NCI-H226 (cell line): ENCODE measurements at regions not wholly inside any gene's neighbourhood (a gene's known extent, or its start where the extent isn't known, plus 50 kb on each side); places are given as distances from the start of the nearest gene placed in this dataset.
"Not testable (repeated sequence)": the region's sequence is repeated elsewhere in the genome, so short reads cannot be mapped to it uniquely, and the experiment has no call there.

Experiments
- DNase-seq: peaks from one replicate; pipeline ENCODE4 v3.0.0-alpha.2; 2015

GRCh38 chr9:7739595-7739994 lies 60.0 kb downstream of the DMAC1 start:
- DNase-seq, result no peak

- DNase-seq, result no peak
These were observed 64.3 kb downstream of the DMAC1 start for GRCh38 chr9:7735311-7735710.

DNA sequence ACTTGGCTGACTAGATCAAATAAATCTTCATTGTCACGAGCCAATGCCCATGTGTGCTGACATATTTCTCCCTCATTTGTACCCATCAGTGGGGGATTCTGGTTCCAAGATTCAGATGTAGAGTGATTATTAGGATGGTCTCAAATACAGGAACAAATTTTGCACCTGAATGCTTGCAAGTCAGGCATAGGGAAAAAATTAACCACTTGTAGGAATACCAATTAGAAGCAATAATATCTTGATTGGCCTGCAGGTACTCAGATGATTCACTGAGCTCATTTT lies 69.5 kb downstream of the DMAC1 start:
- no peak for DNase-seq

DNA sequence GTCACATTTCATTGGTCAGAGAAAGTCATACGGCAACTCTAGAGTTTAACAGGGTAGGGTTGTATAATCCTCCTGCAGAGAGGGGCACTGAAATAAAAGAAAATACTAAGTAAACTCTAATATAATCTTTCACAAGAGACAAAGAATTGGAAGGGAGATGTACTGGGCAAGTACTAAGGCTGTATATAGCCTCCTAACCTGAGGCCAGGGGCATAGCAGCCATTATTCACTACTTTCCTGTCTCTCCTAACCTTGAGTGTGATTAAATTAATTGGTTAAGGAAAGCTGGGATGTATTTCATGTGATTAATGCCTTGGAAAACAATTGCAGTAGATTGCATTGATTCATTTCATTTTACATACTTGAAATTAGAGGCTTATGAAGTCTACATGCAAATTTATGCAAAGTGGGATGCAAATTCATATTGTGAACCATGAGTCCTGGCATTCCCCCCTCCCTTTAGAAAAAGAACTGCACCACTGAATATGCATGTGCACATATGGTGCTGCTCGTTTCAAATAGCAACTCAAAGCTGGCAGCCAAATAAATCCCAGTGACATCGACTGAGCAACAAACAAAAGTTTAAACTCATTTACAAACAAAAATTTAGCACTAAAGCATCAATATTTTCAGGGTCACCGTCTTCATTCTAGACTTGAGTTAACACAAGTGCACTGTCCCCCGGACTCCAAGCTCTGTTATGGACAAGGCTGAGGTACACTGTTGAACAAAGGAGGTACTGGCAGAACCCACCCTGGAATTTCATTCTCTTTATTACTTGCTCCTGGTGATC lies 70.0 kb downstream of the DMAC1 start:
- no peak for DNase-seq

- DNase-seq, result no peak
These were observed 78.3 kb downstream of the DMAC1 start for GRCh38 chr9:7721291-7721690.

GRCh38 chr9:7713088-7713487 lies 86.5 kb downstream of the DMAC1 start:
- not testable (repeated sequence) for DNase-seq

GRCh38 chr9:7710686-7711085 lies 88.9 kb downstream of the DMAC1 start:
- no peak for DNase-seq

- no peak for DNase-seq
These were observed 91.6 kb downstream of the DMAC1 start for GRCh38 chr9:7707934-7708333.

- DNase-seq, result no peak
These were observed 95.0 kb downstream of the DMAC1 start for GRCh38 chr9:7704543-7704942.

GRCh38 chr9:7691909-7692308 lies 107.7 kb downstream of the DMAC1 start:
- no peak for DNase-seq

GRCh38 chr9:7690014-7690413 lies 109.6 kb downstream of the DMAC1 start:
- no peak for DNase-seq

DNA sequence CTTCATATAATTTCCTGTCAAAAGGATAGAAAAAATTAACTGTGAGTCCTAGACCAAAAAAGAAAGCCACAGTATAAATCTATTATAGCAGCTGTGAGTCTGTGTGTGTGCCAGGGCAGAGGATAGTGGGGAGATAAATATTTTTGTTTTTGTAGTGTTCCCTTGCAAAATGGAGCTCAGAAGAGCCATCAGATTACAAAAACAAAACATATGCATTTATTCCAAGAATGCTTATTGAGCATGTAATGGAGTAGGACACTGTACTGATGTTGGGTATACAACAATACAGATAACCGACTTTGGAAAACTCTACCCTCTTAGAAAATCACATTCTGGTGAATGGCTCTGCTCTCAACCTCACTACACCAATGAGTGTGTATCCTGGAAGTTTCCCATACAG lies 111.0 kb downstream of the DMAC1 start:
- DNase-seq, result no peak

GRCh38 chr9:7676609-7677156 lies 122.9 kb downstream of the DMAC1 start:
- DNase-seq, result no peak

GRCh38 chr9:7671847-7672246 lies 127.7 kb downstream of the DMAC1 start:
- no peak for DNase-seq

- DNase-seq, result no peak
These were observed 131.0 kb downstream of the DMAC1 start for GRCh38 chr9:7668541-7668940.

- DNase-seq, result no peak
These were observed 133.7 kb downstream of the DMAC1 start for GRCh38 chr9:7665874-7666273.

GRCh38 chr9:7659766-7660165 lies 139.8 kb downstream of the DMAC1 start:
- DNase-seq, result no peak

DNA sequence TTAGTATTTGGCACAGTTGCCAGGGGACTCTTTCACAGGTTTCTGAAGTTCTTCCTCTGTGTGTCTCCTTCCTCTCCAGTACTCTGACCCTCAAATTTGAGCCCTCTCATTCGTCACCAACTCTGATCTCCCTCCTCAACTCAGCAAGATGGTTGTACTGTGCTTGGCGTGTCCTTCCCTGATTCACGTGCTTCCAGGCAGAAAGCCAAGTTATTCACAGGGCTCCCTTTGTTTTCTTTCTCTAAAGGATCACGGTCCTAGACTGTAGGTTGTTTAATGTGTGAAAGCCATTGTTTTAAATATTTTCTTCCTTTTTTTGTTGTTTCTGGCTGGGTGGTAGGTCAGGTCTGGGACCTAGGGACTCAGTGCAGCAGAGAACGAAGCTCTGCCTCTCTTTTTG lies 142.9 kb downstream of the DMAC1 start:
- DNase-seq, result no peak

GRCh38 chr9:7653262-7653661 lies 146.3 kb downstream of the DMAC1 start:
- no peak for DNase-seq

- DNase-seq, result no peak
These were observed 159.3 kb downstream of the DMAC1 start for GRCh38 chr9:7640231-7640630.

DNA sequence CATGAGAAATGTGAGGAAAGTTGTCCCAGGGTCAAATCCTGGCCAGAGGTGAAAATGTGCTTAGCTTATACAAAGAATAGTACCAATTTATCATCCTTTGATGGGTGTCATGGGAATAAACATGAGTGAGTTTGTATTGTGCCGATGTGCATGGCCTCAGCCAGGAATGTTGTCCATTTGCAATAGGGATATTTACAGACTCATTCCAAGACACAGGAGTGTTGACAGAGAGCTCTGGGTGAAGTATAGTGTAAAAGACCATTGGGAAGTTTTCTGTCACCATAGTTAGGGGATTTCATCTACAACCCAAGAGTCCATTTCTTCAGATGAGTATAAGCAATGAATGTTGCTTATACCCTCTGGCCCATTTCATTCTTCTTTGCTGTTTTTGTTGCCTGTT lies 160.1 kb downstream of the DMAC1 start:
- DNase-seq, result no peak

DNA sequence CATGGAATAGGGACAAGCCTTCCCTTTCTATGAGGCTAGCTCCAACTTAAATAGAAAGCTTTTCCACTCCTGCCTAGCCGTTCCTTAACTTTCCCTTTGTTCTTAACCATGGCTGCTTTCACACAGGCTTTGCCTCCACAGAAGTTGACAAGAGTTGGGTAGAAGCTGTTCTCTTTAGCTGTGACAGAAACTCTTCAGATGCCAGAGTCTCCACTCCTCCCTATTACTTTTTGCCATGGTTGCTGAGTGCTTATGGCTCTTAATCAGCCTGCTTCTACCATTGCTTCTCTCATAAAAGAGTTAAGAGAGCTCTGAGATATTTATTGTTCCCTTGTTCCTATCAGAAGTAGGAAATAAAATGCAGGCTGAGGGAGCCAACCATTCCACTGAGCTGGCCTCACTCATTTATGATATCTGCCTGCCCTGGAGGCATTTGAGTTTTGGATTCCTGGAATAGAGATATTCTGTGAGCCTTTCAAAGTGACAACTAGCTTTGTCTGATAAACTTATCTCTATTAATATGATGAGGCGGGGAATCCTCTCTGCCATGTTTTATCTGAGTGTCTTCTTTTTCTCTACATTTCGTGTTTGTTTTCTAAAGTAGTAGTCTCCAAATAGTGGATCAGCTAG lies 162.6 kb downstream of the DMAC1 start:
- DNase-seq, result no peak

GRCh38 chr9:7636309-7636708 lies 163.3 kb downstream of the DMAC1 start:
- DNase-seq, result no peak

- DNase-seq, result not testable (repeated sequence)
These were observed 173.0 kb downstream of the DMAC1 start for GRCh38 chr9:7626571-7627029.

DNA sequence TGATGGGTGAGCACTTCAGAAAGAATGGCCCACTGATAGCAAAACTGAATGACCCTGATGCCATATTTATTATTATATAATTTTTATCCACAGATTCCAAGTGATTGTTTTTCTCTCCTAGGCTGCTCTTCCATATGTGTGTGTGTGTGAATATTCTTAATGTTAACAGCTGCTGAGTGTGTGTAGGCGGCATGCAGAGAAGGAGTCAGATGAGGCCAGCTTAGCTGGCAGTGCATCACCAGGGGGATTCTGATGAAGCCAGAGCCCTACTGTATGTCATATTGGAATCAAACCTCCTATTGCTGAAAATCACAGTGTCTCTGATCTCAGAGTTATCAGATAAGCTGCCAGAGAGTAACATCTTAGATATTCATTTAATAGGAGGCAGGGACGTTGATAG lies 177.1 kb downstream of the DMAC1 start:
- DNase-seq, result no peak
